GM13976 (cell line): ENCODE measurements at regions not wholly inside any gene's neighbourhood (a gene's known extent, or its start where the extent isn't known, plus 50 kb on each side); places are given as distances from the start of the nearest gene placed in this dataset.

Experiments
- DNase-seq: peaks from one replicate; pipeline ENCODE4 v3.0.0; 2012; ENCODE audit warnings: low spot score
- in situ Hi-C: fragments of 300-500 bp; cut with MboI; formaldehyde crosslinking; loops from one replicate; pipeline ENCODE4 v1.12.0; 2022; ENCODE audit warnings: low sequenced_read_pairs, mixed read lengths, inconsistent platforms; ENCODE audit not compliant: unreplicated experiment
- TF ChIP-seq, protein P1 (sequence below): IDR thresholded peaks from 2 replicates; pipeline ENCODE4 v1.5.1; 2012; ENCODE audit warnings: borderline replicate concordance, mild to moderate bottlenecking; ENCODE audit not compliant: insufficient read depth; ENCODE audit errors: extremely low read depth, missing control alignments, control extremely low read depth

DNA sequence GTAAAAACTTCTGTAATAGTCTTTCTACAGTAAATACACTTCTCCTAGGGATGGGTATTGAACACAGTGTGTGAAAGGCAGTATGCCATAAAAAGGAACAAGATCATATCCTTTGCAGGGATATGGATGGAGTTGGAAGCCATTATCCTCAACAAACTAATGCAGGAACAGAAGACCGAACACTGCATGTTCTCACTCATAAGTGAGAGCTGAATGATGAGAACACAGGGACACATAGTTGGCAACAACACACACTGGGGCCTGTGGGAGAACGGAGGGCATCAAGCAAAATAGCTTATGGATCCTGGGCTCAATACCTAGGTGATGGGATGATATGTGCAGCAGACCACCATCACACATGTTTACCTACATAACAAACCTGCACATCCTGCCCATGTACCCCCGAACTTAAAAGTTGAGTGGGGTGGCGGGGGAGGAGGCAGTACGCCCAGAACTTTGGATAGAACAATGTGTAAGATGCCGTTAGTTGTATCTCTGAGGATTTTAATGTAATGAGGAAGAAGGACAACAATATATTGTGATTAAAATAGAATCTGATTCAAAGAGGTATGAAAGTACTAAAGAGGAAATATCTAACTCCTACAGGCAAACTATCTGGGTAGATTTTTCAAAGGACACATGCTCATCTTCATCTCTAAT, 183.2 kb downstream of the NDFIP2 start:
- in situ Hi-C loops: no loop called here
- TF ChIP-seq, protein P1, sequence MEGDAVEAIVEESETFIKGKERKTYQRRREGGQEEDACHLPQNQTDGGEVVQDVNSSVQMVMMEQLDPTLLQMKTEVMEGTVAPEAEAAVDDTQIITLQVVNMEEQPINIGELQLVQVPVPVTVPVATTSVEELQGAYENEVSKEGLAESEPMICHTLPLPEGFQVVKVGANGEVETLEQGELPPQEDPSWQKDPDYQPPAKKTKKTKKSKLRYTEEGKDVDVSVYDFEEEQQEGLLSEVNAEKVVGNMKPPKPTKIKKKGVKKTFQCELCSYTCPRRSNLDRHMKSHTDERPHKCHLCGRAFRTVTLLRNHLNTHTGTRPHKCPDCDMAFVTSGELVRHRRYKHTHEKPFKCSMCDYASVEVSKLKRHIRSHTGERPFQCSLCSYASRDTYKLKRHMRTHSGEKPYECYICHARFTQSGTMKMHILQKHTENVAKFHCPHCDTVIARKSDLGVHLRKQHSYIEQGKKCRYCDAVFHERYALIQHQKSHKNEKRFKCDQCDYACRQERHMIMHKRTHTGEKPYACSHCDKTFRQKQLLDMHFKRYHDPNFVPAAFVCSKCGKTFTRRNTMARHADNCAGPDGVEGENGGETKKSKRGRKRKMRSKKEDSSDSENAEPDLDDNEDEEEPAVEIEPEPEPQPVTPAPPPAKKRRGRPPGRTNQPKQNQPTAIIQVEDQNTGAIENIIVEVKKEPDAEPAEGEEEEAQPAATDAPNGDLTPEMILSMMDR: no peak
- no peak for DNase-seq

DNA sequence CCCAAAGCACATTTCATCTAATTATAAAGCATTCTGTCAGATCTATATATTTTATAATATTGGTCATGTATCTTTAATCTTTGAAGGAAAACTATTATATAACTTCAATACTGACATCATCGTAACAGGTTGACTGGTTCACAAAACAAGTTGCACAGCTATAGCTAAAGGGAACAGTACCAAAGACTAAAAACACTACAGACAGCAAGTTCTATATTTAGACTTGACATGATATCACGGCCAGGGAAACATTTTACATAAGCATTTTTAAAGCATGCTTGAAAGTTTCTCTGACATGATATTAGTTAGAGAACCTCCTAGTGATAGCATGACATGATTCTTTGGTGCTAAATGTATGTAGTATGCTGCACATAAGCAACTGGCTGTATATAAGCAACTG, 182.5 kb downstream of the NDFIP2 start:
- in situ Hi-C loops: no loop called here

DNA sequence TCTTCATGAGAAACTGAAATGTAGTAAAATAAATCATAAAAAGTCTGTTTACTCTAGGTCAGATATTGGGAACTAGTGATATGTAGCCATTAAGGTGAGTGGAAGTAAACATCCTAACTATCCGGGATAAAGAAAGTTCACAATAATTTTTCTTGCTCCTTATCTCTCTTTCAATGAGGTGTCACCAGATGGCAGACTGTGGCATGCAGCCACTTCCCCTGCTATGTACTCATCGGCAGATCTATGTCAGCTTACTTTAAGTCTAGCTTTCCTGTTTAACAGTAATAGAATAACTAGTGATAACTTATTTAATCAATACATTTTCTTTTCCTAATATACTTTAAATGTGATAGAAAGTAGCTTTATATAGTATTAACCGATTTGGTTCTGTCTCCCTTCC, 181.9 kb downstream of the NDFIP2 start:
- DNase-seq: no peak
- in situ Hi-C loops: no loop called here
- TF ChIP-seq, protein P1: no peak

More for the DNA sequence above, 182.5 kb downstream of the NDFIP2 start:
- DNase-seq: no peak
- TF ChIP-seq, protein P1: no peak

DNA sequence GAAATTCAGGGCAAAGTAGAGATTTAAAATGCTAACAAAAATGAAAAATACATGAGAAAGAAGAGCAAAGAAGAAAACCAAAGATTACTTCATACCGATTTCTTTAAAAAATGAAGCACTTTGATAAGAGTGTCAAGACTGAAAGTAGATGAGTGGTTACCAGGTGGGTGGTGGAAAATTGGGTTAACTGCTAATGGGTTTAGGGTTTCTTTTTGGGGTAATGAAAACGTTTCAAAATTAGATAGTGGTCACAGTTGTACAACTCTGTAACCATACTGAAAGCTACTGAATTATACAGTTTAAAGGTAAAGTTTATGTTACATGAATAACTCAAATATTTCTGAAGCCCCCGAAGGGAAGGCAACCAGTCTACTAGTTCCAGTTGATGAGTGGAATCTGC, 179.4 kb downstream of the NDFIP2 start:
- TF ChIP-seq, protein P1: no peak
- in situ Hi-C loops: no loop called here
- no peak for DNase-seq

DNA sequence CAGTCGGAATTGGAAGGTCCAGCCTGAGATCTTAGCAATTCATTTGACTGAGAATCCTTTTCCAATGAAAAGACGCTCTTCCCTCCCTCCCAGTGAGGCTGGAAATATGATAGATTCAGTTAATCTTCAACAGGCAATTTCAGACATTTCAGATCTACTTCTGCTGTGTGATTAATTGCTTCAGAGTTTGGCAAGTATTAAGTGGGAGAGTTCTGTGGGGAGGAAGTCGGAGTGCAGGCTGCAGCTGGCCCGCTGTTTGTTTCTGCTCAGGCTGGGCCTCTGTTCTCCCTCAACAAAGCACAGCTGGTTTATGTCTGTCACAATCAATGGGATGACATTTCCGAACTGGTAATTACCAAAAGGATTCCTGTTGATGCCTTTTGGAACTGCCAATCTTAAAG, 178.2 kb downstream of the NDFIP2 start:
- no peak for DNase-seq
- TF ChIP-seq, protein P1: no peak
- in situ Hi-C loops: no loop called here

DNA sequence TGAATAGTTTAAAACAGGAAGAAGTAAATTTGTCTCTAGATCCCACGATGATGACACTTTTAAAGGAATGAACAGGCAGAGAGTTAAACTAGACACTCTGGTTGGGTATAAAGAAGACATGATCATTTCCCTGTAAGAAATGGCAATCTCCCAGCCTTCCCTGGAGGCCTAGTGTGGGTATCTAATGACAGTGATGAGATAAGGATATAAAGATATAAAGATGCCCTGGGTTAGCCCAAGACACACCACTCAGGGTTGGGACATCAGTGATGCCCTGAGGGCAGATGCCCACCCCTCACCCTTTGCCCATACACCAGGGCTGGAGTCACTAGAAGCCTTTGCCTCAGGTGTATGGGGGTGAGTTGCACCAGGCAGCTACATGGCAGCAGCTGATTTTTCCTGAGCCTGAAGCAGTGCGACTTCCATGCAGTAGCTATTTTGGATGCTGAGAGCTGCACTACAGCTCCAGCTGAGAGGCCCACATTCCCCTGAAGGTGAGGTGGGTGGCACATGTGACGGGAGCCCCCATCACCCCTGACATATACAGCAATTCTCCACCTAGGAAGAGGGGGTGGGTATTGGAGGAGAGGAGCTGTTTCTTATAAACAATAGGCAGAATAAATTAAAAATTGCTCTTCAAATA, 177.5 kb downstream of the NDFIP2 start:
- in situ Hi-C loops: no loop called here
- TF ChIP-seq, protein P1: no peak
- no peak for DNase-seq

DNA sequence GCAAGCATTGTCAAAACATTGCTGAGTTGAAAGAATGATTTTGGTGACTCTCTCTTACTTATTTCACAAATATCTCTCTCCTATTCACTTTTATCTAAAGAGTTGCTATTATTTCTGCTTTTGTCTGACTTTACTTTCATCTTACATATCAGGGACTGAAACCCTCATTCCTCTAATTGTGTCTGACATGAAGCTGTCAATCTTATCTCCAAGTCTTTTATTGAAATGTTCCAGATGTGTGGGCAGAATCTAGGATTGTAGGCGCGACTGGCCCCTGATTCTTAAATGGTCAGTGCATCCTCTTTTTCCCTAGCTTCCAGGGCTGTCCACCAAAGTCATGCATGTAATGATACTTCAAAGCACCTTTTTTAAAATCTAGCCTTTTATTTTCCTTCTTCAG, 174.6 kb downstream of the NDFIP2 start:
- DNase-seq: no peak
- TF ChIP-seq, protein P1: no peak

More for the DNA sequence above, 174.6 kb downstream of the NDFIP2 start:
- in situ Hi-C loops: no loop called here
